ENCODE measurements at regions not wholly inside any gene's neighbourhood (a gene's known extent, or its start where the extent isn't known, plus 50 kb on each side); places are given as distances from the start of the nearest gene placed in this dataset.
"Not testable (repeated sequence)": the region's sequence is repeated elsewhere in the genome, so short reads cannot be mapped to it uniquely, and the experiment has no call there.

DNA sequence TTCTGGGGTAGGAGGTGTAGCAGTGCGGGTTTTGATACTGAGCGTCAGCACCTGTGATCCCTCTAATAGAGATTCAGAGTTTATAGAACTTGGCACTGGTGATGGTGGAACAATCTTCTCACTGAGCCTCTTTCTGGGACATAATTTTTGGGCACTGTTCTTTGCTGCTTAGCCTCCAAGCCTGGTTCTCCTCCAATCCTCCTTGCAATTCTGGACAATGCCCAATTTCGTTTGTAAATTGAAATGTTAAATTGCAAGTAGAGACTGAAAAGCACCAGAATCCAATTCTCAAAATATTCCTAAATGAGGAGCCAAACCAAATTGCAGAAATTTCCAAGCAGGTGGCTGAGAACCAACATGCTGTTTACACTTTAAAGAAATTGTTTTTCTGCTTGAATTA lies 149.8 kb upstream of the ABI3BP start:
- H3K9ac ChIP-seq (ENCODE audit: low read depth in 1 of 3, low read length in 3 of 3) = no peak overlapping the region
- H3K4me3 ChIP-seq (ENCODE audit: low read length in 3 of 3) = no peak overlapping the region
- H3K9me3 ChIP-seq (ENCODE audit: control insufficient read depth in 3 of 3, low read length in 3 of 3) = no peaks in the 10 kb centered on the region
- H3K36me3 ChIP-seq (ENCODE audit: control insufficient read depth in 3 of 3, insufficient read depth in 3 of 3, low read length in 3 of 3) = no peaks in the 10 kb centered on the region
- H3K4me1 ChIP-seq (ENCODE audit: control insufficient read depth in 3 of 3, insufficient read depth in 3 of 3, low read length in 3 of 3) = no peaks in the 10 kb centered on the region
- H3K27ac ChIP-seq (ENCODE audit: low read depth, low read length) = no peak overlapping the region
- H3K27me3 ChIP-seq (ENCODE audit: control insufficient read depth in 3 of 3, insufficient read depth in 3 of 3, low read length in 3 of 3) = no peaks in the 10 kb centered on the region

DNA sequence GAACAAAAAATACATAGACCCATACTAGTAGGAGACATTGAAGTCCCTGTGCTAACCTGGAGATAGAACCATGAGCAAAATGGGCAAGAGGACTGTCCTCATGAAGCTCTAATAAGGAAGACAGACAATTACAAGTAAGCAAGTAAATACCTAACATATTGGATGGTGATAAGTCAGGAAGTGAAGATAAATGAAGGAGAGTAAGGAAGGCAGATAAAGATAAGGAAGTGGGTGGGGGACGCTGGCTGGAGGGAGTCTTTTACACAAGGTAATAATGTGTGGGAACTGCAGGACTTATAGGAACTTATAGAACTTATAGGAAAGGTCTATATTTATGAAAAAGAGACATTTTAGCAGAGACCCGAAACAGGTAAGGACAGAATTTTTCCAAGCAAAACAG lies 148.9 kb upstream of the ABI3BP start:
- Histone ChIP-seq H3K4me1 (ENCODE audit: control insufficient read depth in 3 of 3, insufficient read depth in 3 of 3, low read length in 3 of 3) (no peaks in the 10 kb centered on the region), H3K9ac (ENCODE audit: low read depth in 1 of 3, low read length in 3 of 3) (no peak overlapping the region), H3K9me3 (ENCODE audit: control insufficient read depth in 3 of 3, low read length in 3 of 3) (no peaks in the 10 kb centered on the region), H3K27me3 (ENCODE audit: control insufficient read depth in 3 of 3, insufficient read depth in 3 of 3, low read length in 3 of 3) (no peaks in the 10 kb centered on the region), H3K4me3 (ENCODE audit: low read length in 3 of 3) (no peak overlapping the region), H3K36me3 (ENCODE audit: control insufficient read depth in 3 of 3, insufficient read depth in 3 of 3, low read length in 3 of 3) (no peaks in the 10 kb centered on the region), H3K27ac (ENCODE audit: low read depth, low read length) (no peak overlapping the region)

DNA sequence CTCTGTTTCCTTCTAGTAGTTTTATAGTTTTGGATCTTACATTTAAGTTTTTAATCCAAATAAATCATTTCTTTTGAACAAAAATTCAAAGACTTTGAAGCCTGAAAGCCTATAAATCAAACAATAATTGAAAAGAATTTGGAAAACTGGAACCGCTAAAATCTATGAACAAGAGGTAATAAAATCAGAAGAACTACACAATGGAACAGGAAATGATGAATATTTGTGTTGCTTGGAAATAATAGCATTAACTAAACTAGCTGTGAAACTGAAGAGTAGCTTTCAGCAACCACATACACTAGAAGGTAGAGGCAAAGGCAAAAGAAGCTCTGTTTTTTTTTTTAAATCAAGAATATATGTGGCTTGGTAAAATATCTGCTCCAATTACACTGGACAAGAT lies 147.9 kb upstream of the ABI3BP start:
- Histone ChIP-seq H3K4me3 (ENCODE audit: low read length in 3 of 3) (no peak overlapping the region), H3K9ac (ENCODE audit: low read depth in 1 of 3, low read length in 3 of 3) (no peak overlapping the region), H3K36me3 (ENCODE audit: control insufficient read depth in 3 of 3, insufficient read depth in 3 of 3, low read length in 3 of 3) (no peaks in the 10 kb centered on the region), H3K27ac (ENCODE audit: low read depth, low read length) (no peak overlapping the region), H3K9me3 (ENCODE audit: control insufficient read depth in 3 of 3, low read length in 3 of 3) (no peaks in the 10 kb centered on the region), H3K4me1 (ENCODE audit: control insufficient read depth in 3 of 3, insufficient read depth in 3 of 3, low read length in 3 of 3) (no peaks in the 10 kb centered on the region), H3K27me3 (ENCODE audit: control insufficient read depth in 3 of 3, insufficient read depth in 3 of 3, low read length in 3 of 3) (no peaks in the 10 kb centered on the region)

DNA sequence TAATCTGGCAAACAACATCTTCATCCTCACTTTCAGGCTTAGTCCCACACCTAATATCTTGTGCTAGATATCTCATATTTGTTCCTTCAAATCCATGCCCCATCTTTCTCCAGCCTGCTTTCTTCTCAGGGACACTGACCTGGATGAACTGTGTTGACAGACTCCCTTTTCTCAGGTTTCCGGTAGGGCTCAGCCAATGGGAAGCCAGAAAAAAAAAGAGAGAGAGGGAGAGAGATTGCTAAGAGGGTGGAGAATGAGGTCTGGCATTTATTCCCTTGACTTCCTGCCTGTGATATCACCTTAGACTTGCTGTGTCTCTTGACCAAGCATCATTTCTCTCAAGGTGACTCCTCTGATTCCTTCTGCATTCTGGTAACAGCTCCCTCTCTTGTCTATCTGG lies 145.6 kb upstream of the ABI3BP start:
- Histone ChIP-seq H3K36me3 (ENCODE audit: control insufficient read depth in 3 of 3, insufficient read depth in 3 of 3, low read length in 3 of 3) (no peaks in the 10 kb centered on the region), H3K27me3 (ENCODE audit: control insufficient read depth in 3 of 3, insufficient read depth in 3 of 3, low read length in 3 of 3) (no peaks in the 10 kb centered on the region), H3K4me1 (ENCODE audit: control insufficient read depth in 3 of 3, insufficient read depth in 3 of 3, low read length in 3 of 3) (no peaks in the 10 kb centered on the region), H3K27ac (ENCODE audit: low read depth, low read length) (no peak overlapping the region), H3K9me3 (ENCODE audit: control insufficient read depth in 3 of 3, low read length in 3 of 3) (no peaks in the 10 kb centered on the region), H3K4me3 (ENCODE audit: low read length in 3 of 3) (no peak overlapping the region), H3K9ac (ENCODE audit: low read depth in 1 of 3, low read length in 3 of 3) (no peak overlapping the region)

DNA sequence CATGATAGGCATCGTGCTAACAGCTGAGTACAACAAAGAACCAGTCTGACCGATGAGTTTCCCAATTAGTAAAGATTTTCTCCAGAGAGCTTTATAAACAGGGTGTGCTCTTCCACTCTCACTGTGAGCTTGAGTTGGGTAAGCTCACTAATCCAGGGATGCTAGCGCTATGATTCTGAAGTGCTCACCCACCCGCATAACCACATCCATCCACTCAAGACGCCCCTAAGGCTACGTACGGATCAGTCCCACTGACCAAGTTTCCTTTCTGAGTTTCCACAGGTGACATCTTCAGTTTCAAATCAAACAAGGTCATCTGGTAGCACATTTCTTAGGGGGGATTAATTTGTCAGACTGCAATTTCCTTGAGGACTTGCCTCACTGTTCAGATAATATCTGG lies 141.1 kb upstream of the ABI3BP start:
- H3K36me3 ChIP-seq (ENCODE audit: control insufficient read depth in 3 of 3, insufficient read depth in 3 of 3, low read length in 3 of 3) = no peaks in the 10 kb centered on the region
- no peaks in the 10 kb centered on the region for H3K9me3 ChIP-seq (ENCODE audit: control insufficient read depth in 3 of 3, low read length in 3 of 3)
- no peak overlapping the region for H3K4me3 ChIP-seq (ENCODE audit: low read length in 3 of 3)
- no peak overlapping the region for H3K9ac ChIP-seq (ENCODE audit: low read depth in 1 of 3, low read length in 3 of 3)
- no peak overlapping the region for H3K27ac ChIP-seq (ENCODE audit: low read depth, low read length)
- no peaks in the 10 kb centered on the region for H3K4me1 ChIP-seq (ENCODE audit: control insufficient read depth in 3 of 3, insufficient read depth in 3 of 3, low read length in 3 of 3)
- H3K27me3 ChIP-seq (ENCODE audit: control insufficient read depth in 3 of 3, insufficient read depth in 3 of 3, low read length in 3 of 3) = no peaks in the 10 kb centered on the region

DNA sequence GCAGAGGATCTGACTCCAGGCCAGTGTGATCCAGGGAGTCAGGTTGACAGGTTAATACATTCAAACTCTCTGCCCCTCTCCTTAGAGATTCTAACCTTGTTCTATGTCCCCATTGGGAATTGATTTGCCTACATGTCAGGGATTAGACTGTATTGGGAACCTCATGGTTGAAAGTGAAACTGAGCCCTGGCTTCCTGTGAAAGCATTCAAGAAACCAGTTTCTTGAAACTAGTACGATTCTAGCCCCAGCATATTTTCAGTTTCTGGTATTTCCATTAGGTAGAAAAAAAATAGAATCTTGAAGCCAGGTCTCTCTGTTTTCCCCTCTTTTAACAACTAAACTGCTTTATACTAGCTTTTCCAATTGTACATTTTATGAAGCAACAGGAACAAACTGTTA lies 140.4 kb upstream of the ABI3BP start:
- Histone ChIP-seq H3K4me1 (ENCODE audit: control insufficient read depth in 3 of 3, insufficient read depth in 3 of 3, low read length in 3 of 3) (no peaks in the 10 kb centered on the region), H3K9ac (ENCODE audit: low read depth in 1 of 3, low read length in 3 of 3) (no peak overlapping the region), H3K9me3 (ENCODE audit: control insufficient read depth in 3 of 3, low read length in 3 of 3) (no peaks in the 10 kb centered on the region), H3K4me3 (ENCODE audit: low read length in 3 of 3) (no peak overlapping the region), H3K27me3 (ENCODE audit: control insufficient read depth in 3 of 3, insufficient read depth in 3 of 3, low read length in 3 of 3) (no peaks in the 10 kb centered on the region), H3K27ac (ENCODE audit: low read depth, low read length) (no peak overlapping the region), H3K36me3 (ENCODE audit: control insufficient read depth in 3 of 3, insufficient read depth in 3 of 3, low read length in 3 of 3) (no peaks in the 10 kb centered on the region)

DNA sequence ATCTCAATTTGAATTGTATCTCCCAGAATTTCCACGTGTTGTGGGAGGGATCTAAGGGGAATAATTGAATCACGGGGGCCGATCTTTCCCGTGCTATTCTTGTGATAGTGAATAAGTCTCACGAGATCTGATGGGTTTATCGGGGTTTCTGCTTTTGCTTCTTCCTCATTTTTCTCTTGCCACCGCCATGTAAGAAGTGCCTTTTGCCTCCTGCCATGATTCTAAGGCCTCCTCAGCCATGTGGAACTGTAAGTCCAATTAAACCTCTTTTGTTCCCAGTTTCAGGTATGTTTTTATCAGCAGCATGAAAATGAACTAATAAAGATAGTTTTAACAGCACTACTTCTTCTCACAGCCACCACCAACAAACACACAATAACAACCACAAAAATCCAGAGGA lies 140.0 kb upstream of the ABI3BP start:
- H3K27ac ChIP-seq (ENCODE audit: low read depth, low read length); H3K9me3 ChIP-seq (ENCODE audit: control insufficient read depth in 3 of 3, low read length in 3 of 3); H3K36me3 ChIP-seq (ENCODE audit: control insufficient read depth in 3 of 3, insufficient read depth in 3 of 3, low read length in 3 of 3); H3K27me3 ChIP-seq (ENCODE audit: control insufficient read depth in 3 of 3, insufficient read depth in 3 of 3, low read length in 3 of 3); H3K4me3 ChIP-seq (ENCODE audit: low read length in 3 of 3); H3K9ac ChIP-seq (ENCODE audit: low read depth in 1 of 3, low read length in 3 of 3); H3K4me1 ChIP-seq (ENCODE audit: control insufficient read depth in 3 of 3, insufficient read depth in 3 of 3, low read length in 3 of 3): not testable (repeated sequence)

DNA sequence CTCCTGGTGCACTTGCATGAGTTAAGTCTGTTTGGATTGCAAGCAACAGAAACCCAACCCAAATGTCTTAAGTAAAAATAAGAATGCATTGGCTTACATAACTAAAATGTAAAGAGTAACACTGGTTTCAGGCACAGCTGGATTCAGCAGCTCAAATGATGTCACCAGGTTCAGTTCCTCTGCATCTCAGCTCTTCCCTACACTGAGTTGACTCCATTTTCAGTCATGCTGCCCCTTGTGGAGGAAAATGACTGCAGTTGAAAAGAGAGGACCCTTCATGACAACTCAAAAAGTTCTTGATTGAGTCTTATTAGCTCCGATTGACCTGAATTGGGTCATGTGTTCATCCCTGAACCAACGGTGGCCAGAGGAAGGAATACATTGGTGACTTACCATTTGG lies 138.5 kb upstream of the ABI3BP start:
- Histone ChIP-seq H3K9me3 (ENCODE audit: control insufficient read depth in 3 of 3, low read length in 3 of 3) (no peaks in the 10 kb centered on the region), H3K9ac (ENCODE audit: low read depth in 1 of 3, low read length in 3 of 3) (no peak overlapping the region), H3K4me3 (ENCODE audit: low read length in 3 of 3) (no peak overlapping the region), H3K27me3 (ENCODE audit: control insufficient read depth in 3 of 3, insufficient read depth in 3 of 3, low read length in 3 of 3) (no peaks in the 10 kb centered on the region), H3K27ac (ENCODE audit: low read depth, low read length) (no peak overlapping the region), H3K4me1 (ENCODE audit: control insufficient read depth in 3 of 3, insufficient read depth in 3 of 3, low read length in 3 of 3) (no peaks in the 10 kb centered on the region), H3K36me3 (ENCODE audit: control insufficient read depth in 3 of 3, insufficient read depth in 3 of 3, low read length in 3 of 3) (no peaks in the 10 kb centered on the region)

DNA sequence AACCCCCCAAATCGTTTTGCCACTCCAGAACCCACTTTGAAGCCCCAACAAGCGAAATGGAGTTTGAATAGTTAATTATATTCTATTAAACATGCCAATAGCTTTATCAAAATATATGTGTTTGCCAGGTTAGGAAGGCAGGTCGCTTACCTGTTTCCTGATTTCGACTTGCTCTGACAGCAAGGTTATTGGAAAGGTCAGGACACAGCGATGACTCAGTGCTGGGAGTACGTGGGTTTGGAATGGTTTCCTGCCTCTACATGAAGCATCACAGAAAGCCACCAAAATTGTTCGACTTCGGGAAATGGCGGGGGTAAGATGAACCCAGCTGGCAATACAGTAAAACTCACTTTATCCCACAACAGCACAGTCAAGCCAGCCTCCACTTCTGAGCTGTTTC lies 135.6 kb upstream of the ABI3BP start:
- H3K4me1 ChIP-seq (ENCODE audit: control insufficient read depth in 3 of 3, insufficient read depth in 3 of 3, low read length in 3 of 3) = no peaks in the 10 kb centered on the region
- no peak overlapping the region for H3K4me3 ChIP-seq (ENCODE audit: low read length in 3 of 3)
- H3K36me3 ChIP-seq (ENCODE audit: control insufficient read depth in 3 of 3, insufficient read depth in 3 of 3, low read length in 3 of 3) = no peaks in the 10 kb centered on the region
- H3K27ac ChIP-seq (ENCODE audit: low read depth, low read length) = no peak overlapping the region
- H3K9me3 ChIP-seq (ENCODE audit: control insufficient read depth in 3 of 3, low read length in 3 of 3) = no peaks in the 10 kb centered on the region
- H3K9ac ChIP-seq (ENCODE audit: low read depth in 1 of 3, low read length in 3 of 3) = no peak overlapping the region
- no peaks in the 10 kb centered on the region for H3K27me3 ChIP-seq (ENCODE audit: control insufficient read depth in 3 of 3, insufficient read depth in 3 of 3, low read length in 3 of 3)

DNA sequence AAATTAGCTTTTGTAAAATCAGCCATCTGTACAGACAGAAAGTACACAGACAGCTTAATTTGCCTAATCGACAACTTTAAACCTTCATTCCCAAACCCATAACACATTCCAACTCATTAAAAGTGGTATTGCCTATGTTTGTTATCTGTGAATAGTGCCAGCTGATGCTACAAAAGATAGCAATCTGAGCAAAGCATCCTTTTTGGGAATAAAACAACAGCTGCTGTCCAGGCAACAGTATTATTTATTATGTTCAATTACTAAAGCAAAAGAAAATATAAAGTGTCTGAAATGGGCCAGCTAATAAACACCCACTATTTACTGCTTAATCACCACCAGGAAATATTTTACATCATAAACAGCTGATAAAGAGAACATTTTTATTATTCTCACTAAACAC lies 134.8 kb upstream of the ABI3BP start:
- H3K4me1 ChIP-seq (ENCODE audit: control insufficient read depth in 3 of 3, insufficient read depth in 3 of 3, low read length in 3 of 3) = no peaks in the 10 kb centered on the region
- H3K36me3 ChIP-seq (ENCODE audit: control insufficient read depth in 3 of 3, insufficient read depth in 3 of 3, low read length in 3 of 3) = no peaks in the 10 kb centered on the region
- H3K4me3 ChIP-seq (ENCODE audit: low read length in 3 of 3) = no peak overlapping the region
- no peaks in the 10 kb centered on the region for H3K9me3 ChIP-seq (ENCODE audit: control insufficient read depth in 3 of 3, low read length in 3 of 3)
- no peak overlapping the region for H3K27ac ChIP-seq (ENCODE audit: low read depth, low read length)
- no peaks in the 10 kb centered on the region for H3K27me3 ChIP-seq (ENCODE audit: control insufficient read depth in 3 of 3, insufficient read depth in 3 of 3, low read length in 3 of 3)
- H3K9ac ChIP-seq (ENCODE audit: low read depth in 1 of 3, low read length in 3 of 3) = no peak overlapping the region

DNA sequence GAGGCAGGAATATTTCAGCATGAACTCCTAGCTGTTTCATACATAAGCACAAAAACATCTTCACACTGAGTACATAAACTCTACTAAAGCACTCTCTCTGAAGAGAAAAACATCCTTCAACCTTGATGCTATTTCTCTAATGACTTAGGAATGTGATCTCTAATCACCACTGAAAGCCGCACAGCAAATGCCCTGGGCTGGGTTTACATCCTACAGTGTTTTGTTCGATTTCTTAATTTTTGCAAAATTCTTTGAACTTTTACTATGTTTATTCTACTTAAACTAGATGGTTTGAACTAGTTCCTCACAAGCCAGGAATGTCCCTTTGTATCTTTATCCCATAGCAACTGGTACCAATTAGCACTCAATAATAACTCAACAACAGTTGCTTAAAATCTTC lies 130.9 kb upstream of the ABI3BP start:
- no peak overlapping the region for H3K4me3 ChIP-seq (ENCODE audit: low read length in 3 of 3)
- H3K9ac ChIP-seq (ENCODE audit: low read depth in 1 of 3, low read length in 3 of 3) = no peak overlapping the region
- H3K27ac ChIP-seq (ENCODE audit: low read depth, low read length) = no peak overlapping the region
- H3K36me3 ChIP-seq (ENCODE audit: control insufficient read depth in 3 of 3, insufficient read depth in 3 of 3, low read length in 3 of 3) = no peaks in the 10 kb centered on the region
- no peaks in the 10 kb centered on the region for H3K4me1 ChIP-seq (ENCODE audit: control insufficient read depth in 3 of 3, insufficient read depth in 3 of 3, low read length in 3 of 3)
- no peaks in the 10 kb centered on the region for H3K9me3 ChIP-seq (ENCODE audit: control insufficient read depth in 3 of 3, low read length in 3 of 3)
- no peaks in the 10 kb centered on the region for H3K27me3 ChIP-seq (ENCODE audit: control insufficient read depth in 3 of 3, insufficient read depth in 3 of 3, low read length in 3 of 3)
